Endothelial cell of umbilical vein (primary cell): ENCODE measurements at regions not wholly inside any gene's neighbourhood (a gene's known extent, or its start where the extent isn't known, plus 50 kb on each side); places are given as distances from the start of the nearest gene placed in this dataset.

Experiments used
- BruUV-seq: library from RNA; stranded (reverse); fragments of 400-500 nt; replicated peaks from 2 replicates; lab custom pipeline; 2021; lab: Mats Ljungman, UMichigan
- CTCF ChIA-PET: fragments of 300-600, 350-600 bp; sonication (Branson Sonifier 250); formaldehyde crosslinking; loops from one replicate; lab custom pipeline; 2021; ENCODE audit warnings: antibody characterized with exemption, inconsistent platforms; lab: Charles Lee
- POLR2A ChIA-PET: fragments of 300-600, 350-600 bp; sonication (Branson Sonifier 250); formaldehyde crosslinking; loops from one replicate; lab custom pipeline; 2021; ENCODE audit warnings: antibody characterized with exemption, inconsistent platforms; lab: Charles Lee
- DNase-seq: peaks from one replicate; pipeline ENCODE4 v3.0.0-alpha.2; 2011; ENCODE audit warnings: low read depth, low spot score
- FAIRE-seq: peaks from 2 replicates; lab custom pipeline; 2011; peaks lifted over from hg19 to GRCh38; lab: Jason Lieb, UNC
- H2AFZ ChIP-seq: 2 replicates; pipeline ENCODE4 v1.6.0; 2012; ENCODE audit warnings: low read depth, low read length, control low read depth, inconsistent platforms
- H3K27ac ChIP-seq: 2 replicates; pipeline ENCODE4 v1.5.1; 2011; ENCODE audit warnings: low read depth, mild to moderate bottlenecking, control low read depth, low read length, moderate library complexity; ENCODE audit not compliant: insufficient read depth
- H3K27me3 ChIP-seq, 2 experiments: 2 replicates each; pipeline versions ENCODE4 v1.6.0 to v1.6.1; 2011; ENCODE audit warnings: low read length in 2 of 2, mixed read lengths in 1 of 2; ENCODE audit not compliant: control insufficient read depth in 2 of 2, insufficient read depth in 2 of 2
- H3K36me3 ChIP-seq, 2 experiments: 2 replicates in 1 of 2; 3 replicates in 1 of 2; pipeline ENCODE4 v1.5.1; 2011; ENCODE audit warnings: low read length in 2 of 2, mild to moderate bottlenecking in 1 of 2, moderate library complexity in 1 of 2; ENCODE audit not compliant: control insufficient read depth in 2 of 2, insufficient read depth in 2 of 2; ENCODE audit errors: extremely low read depth in 1 of 2
- H3K4me1 ChIP-seq: 3 replicates; pipeline ENCODE4 v1.5.1; 2011; ENCODE audit warnings: mild to moderate bottlenecking, low read length; ENCODE audit not compliant: control insufficient read depth, insufficient read depth; ENCODE audit errors: extremely low read depth
- H3K4me2 ChIP-seq: 2 replicates; pipeline ENCODE4 v1.6.1; 2011; ENCODE audit warnings: low read length, control low read depth, mixed read lengths; ENCODE audit not compliant: insufficient read depth
- H3K4me3 ChIP-seq, 3 experiments: fragments of 200-600 bp in 1 of 3; sonication (generic), shearing (Covaris generic) in 1 of 3; replicated peaks in 1 of 3; 2 replicates each; pipeline ENCODE4 v1.5.1; 2011 to 2016; ENCODE audit warnings: control low read depth in 3 of 3, low read length in 3 of 3, mild to moderate bottlenecking in 2 of 3, inconsistent platforms in 1 of 3, low read depth in 1 of 3, moderate library complexity in 1 of 3; ENCODE audit not compliant: insufficient read depth in 1 of 3
- H3K79me2 ChIP-seq: 2 replicates; pipeline ENCODE4 v1.6.0; 2012; ENCODE audit warnings: low read length, inconsistent platforms; ENCODE audit not compliant: control insufficient read depth, insufficient read depth
- H3K9ac ChIP-seq: replicated peaks from 2 replicates; pipeline ENCODE3; 2011; ENCODE audit warnings: low read length, control low read depth; ENCODE audit not compliant: insufficient read depth; ENCODE audit errors: extremely low read depth
- H3K9me1 ChIP-seq: replicated peaks from 3 replicates; pipeline ENCODE4 v1.6.0; 2011; ENCODE audit warnings: mild to moderate bottlenecking, low read length; ENCODE audit not compliant: control insufficient read depth, insufficient read depth; ENCODE audit errors: extremely low read depth
- H3K9me3 ChIP-seq: replicated peaks from 2 replicates; pipeline ENCODE4 v1.5.1; 2012; ENCODE audit warnings: low read length, inconsistent platforms; ENCODE audit not compliant: control insufficient read depth, insufficient read depth
- H4K20me1 ChIP-seq: replicated peaks from 2 replicates; pipeline ENCODE3; 2011; ENCODE audit warnings: mild to moderate bottlenecking, low read length; ENCODE audit not compliant: control insufficient read depth, insufficient read depth; ENCODE audit errors: extremely low read depth
- CTCF ChIP-seq, 2 donors: IDR thresholded peaks; 1 replicate in 1 of 2; 2 replicates in 1 of 2; pipeline ENCODE4 v1.5.1; 2011; ENCODE audit warnings: low read length in 2 of 2, mild to moderate bottlenecking in 2 of 2, moderate library complexity in 2 of 2, control low read depth in 1 of 2, inconsistent platforms in 1 of 2, low read depth in 1 of 2; ENCODE audit not compliant: insufficient read depth in 1 of 2; ENCODE audit errors: extremely low read depth in 1 of 2
- EZH2 ChIP-seq: IDR thresholded peaks from 2 replicates; pipeline ENCODE4 v1.6.1; 2012; ENCODE audit warnings: borderline replicate concordance, low read depth, mild to moderate bottlenecking, moderate library complexity, low read length, inconsistent platforms; ENCODE audit not compliant: severe bottlenecking
- FOS ChIP-seq: IDR thresholded peaks from 2 replicates; pipeline ENCODE4 v1.6.1; 2011; ENCODE audit warnings: mild to moderate bottlenecking, low read length, moderate library complexity, borderline replicate concordance; ENCODE audit not compliant: insufficient read depth
- GATA2 ChIP-seq: IDR thresholded peaks from 2 replicates; pipeline ENCODE4 v1.7.0; 2011; ENCODE audit warnings: low read depth, mild to moderate bottlenecking, moderate library complexity, mixed read lengths, low read length; ENCODE audit not compliant: insufficient read length, insufficient read depth
- JUN ChIP-seq: IDR thresholded peaks from 2 replicates; pipeline ENCODE4 v1.6.1; 2011; ENCODE audit warnings: borderline replicate concordance, low read depth; ENCODE audit not compliant: insufficient read length, insufficient read depth
- MAX ChIP-seq: IDR thresholded peaks from 2 replicates; pipeline ENCODE4 v1.6.1; 2011; ENCODE audit not compliant: insufficient read depth, insufficient read length
- MYC ChIP-seq: IDR thresholded peaks from one replicate; pipeline ENCODE4 v1.6.1; 2011; ENCODE audit warnings: mild to moderate bottlenecking, low read depth, low read length
- POLR2A ChIP-seq: IDR thresholded peaks from 2 replicates; pipeline ENCODE4 v1.6.1; 2012; ENCODE audit warnings: low read depth, mild to moderate bottlenecking, control low read depth, low read length
- POLR2AphosphoS5 ChIP-seq: IDR thresholded peaks from 2 replicates; pipeline ENCODE4 v1.6.1; 2012; ENCODE audit warnings: low read depth, mild to moderate bottlenecking, control low read depth, low read length, moderate library complexity; ENCODE audit not compliant: insufficient read depth
- dilution Hi-C: fragments of 300-500 bp; cut with MboI; formaldehyde crosslinking; loops from one replicate; pipeline ENCODE4 v1.15.0; 2019; ENCODE audit warnings: low sequenced_read_pairs; ENCODE audit not compliant: extremely low pct_ligation_motif_present
- intact Hi-C: fragments of 100-400 bp; cut with micrococcal nuclease; formaldehyde crosslinking; loops from one replicate; pipeline ENCODE4 v1.10.0; 2022

- no peak overlapping the region for H3K4me3 ChIP-seq
- no peaks in the 10 kb centered on the region for H3K79me2 ChIP-seq
- CTCF ChIA-PET: no interaction called here
- no peak overlapping the region for H3K27ac ChIP-seq
- no peak for FAIRE-seq
- no peaks in the 10 kb centered on the region for H3K9me1 ChIP-seq
- H3K9ac ChIP-seq: no peak overlapping the region
- no peaks in the 10 kb centered on the region for H3K9me3 ChIP-seq
- no peak overlapping the region for H2AFZ ChIP-seq
- no peaks in the 10 kb centered on the region for H3K36me3 ChIP-seq
- no peaks in the 10 kb centered on the region for H3K4me1 ChIP-seq
- no TSS peak for BruUV-seq
- TF ChIP-seq CTCF (IDR thresholded peaks at IDR 0.05; ENCODE audit: extremely low read depth in 1 of 2, insufficient read depth in 1 of 2, low read depth in 1 of 2, low read length in 2 of 2) (no peak), MAX (no peak), JUN (no peak), EZH2 (no peak), FOS (no peak), POLR2A (no peak), GATA2 (no peak), MYC (no peak), POLR2AphosphoS5 (no peak)
- intact Hi-C loops: no loop called here
- no peak for DNase-seq
- dilution Hi-C loops: no loop called here
- POLR2A ChIA-PET: no interaction called here
- no peaks in the 10 kb centered on the region for H4K20me1 ChIP-seq
- peaks cover 0 to 2% of the 10 kb centered on the region in 2 experiments for H3K27me3 ChIP-seq
- no peak overlapping the region for H3K4me2 ChIP-seq
These were observed 105.5 kb upstream of the SFSWAP start for GRCh38 chr12:131605304-131605829.
